ENCODE measurements at regions not wholly inside any gene's neighbourhood (a gene's known extent, or its start where the extent isn't known, plus 50 kb on each side); places are given as distances from the start of the nearest gene placed in this dataset.

GRCh38 chr2:231869704-231870103 lies 56.5 kb downstream of the NPPC start:
- TF ChIP-seq SP1 (IDR thresholded peaks at IDR 0.05; ENCODE audit: low read depth, low read length), result no peak
- TF ChIP-seq CTCF (IDR thresholded peaks at IDR 0.05; ENCODE audit: control extremely low read depth in 1 of 3, insufficient read depth in 1 of 3, low read depth in 1 of 3, low read length in 3 of 3), result no peak
- TF ChIP-seq RAD21 (IDR thresholded peaks at IDR 0.05 in 1 of 2, conservative IDR thresholded peaks at IDR 0.05 in 1 of 2; ENCODE audit: low read depth in 2 of 2, low read length in 2 of 2), result no peak
- no peak for TF ChIP-seq SP4 (IDR thresholded peaks at IDR 0.05; ENCODE audit: low read length)
- no peak for TF ChIP-seq EZH2 (IDR thresholded peaks at IDR 0.05; ENCODE audit: low read depth, low read length, severe bottlenecking)
- TF ChIP-seq POLR2A (IDR thresholded peaks at IDR 0.05; ENCODE audit: control extremely low read depth in 1 of 2, low read depth in 2 of 2, low read length in 2 of 2), result no peak
- no peak for TF ChIP-seq CHD2 (IDR thresholded peaks at IDR 0.05; ENCODE audit: low read length)

All from H1 (cell line).